ENCODE measurements at regions not wholly inside any gene's neighbourhood (a gene's known extent, or its start where the extent isn't known, plus 50 kb on each side); places are given as distances from the start of the nearest gene placed in this dataset.
"Not testable (repeated sequence)": the region's sequence is repeated elsewhere in the genome, so short reads cannot be mapped to it uniquely, and the experiment has no call there.

- no peak for DNase-seq (ENCODE audit: low spot score)
- no peaks in the 10 kb centered on the region for H3K36me3 Mint-ChIP-seq (ENCODE audit: low read depth)
- H3K27me3 Mint-ChIP-seq (ENCODE audit: low read depth): no peaks in the 10 kb centered on the region
- H3K4me3 Mint-ChIP-seq (ENCODE audit: low read depth): no peak overlapping the region
- no peaks in the 10 kb centered on the region for H3K4me1 Mint-ChIP-seq (ENCODE audit: low read depth)
- peaks cover 47% of the 10 kb centered on the region for H3K9me3 Mint-ChIP-seq
- H3K27ac Mint-ChIP-seq: no peak overlapping the region
- intact Hi-C loops (cut with micrococcal nuclease): loop anchor here (5.0 kb wide), 1 partner anchor 370 kb away; no protein-coding TSS in a partner anchor
Measured at GRCh38 chr6:67802771-67803170, 832.3 kb upstream of the ADGRB3 start.

- DNase-seq (ENCODE audit: low spot score): no peak
- no peak overlapping the region for H3K27ac Mint-ChIP-seq
- intact Hi-C loops (cut with micrococcal nuclease): no loop called here
- H3K36me3 Mint-ChIP-seq (ENCODE audit: low read depth): no peaks in the 10 kb centered on the region
- H3K27me3 Mint-ChIP-seq (ENCODE audit: low read depth): no peaks in the 10 kb centered on the region
- H3K4me1 Mint-ChIP-seq (ENCODE audit: low read depth): no peaks in the 10 kb centered on the region
- no peak overlapping the region for H3K4me3 Mint-ChIP-seq (ENCODE audit: low read depth)
- H3K9me3 Mint-ChIP-seq: peaks cover 18% of the 10 kb centered on the region
Measured at GRCh38 chr6:67792996-67793395, 842.1 kb upstream of the ADGRB3 start.

- H3K9me3 Mint-ChIP-seq: peaks cover 5% of the 10 kb centered on the region
- H3K4me1 Mint-ChIP-seq (ENCODE audit: low read depth): no peaks in the 10 kb centered on the region
- intact Hi-C loops (cut with micrococcal nuclease): no loop called here
- H3K4me3 Mint-ChIP-seq (ENCODE audit: low read depth): no peak overlapping the region
- no peak overlapping the region for H3K27ac Mint-ChIP-seq
- no peak for DNase-seq (ENCODE audit: low spot score)
- H3K36me3 Mint-ChIP-seq (ENCODE audit: low read depth): no peaks in the 10 kb centered on the region
- H3K27me3 Mint-ChIP-seq (ENCODE audit: low read depth): no peaks in the 10 kb centered on the region
Measured at GRCh38 chr6:67790569-67790968, 844.5 kb upstream of the ADGRB3 start.

- intact Hi-C loops (cut with micrococcal nuclease); H3K27ac Mint-ChIP-seq; H3K36me3 Mint-ChIP-seq (ENCODE audit: low read depth); H3K4me3 Mint-ChIP-seq (ENCODE audit: low read depth); H3K4me1 Mint-ChIP-seq (ENCODE audit: low read depth); DNase-seq (ENCODE audit: low spot score); H3K27me3 Mint-ChIP-seq (ENCODE audit: low read depth); H3K9me3 Mint-ChIP-seq: not testable (repeated sequence)
Measured at GRCh38 chr6:67787119-67787518, 848.0 kb upstream of the ADGRB3 start.

GRCh38 chr6:67779876-67780275 lies 855.2 kb upstream of the ADGRB3 start:
- Mint-ChIP-seq H3K36me3 (ENCODE audit: low read depth) (no peaks in the 10 kb centered on the region), H3K4me1 (ENCODE audit: low read depth) (no peaks in the 10 kb centered on the region), H3K27ac (no peak overlapping the region), H3K9me3 (peaks cover 10% of the 10 kb centered on the region), H3K27me3 (ENCODE audit: low read depth) (no peaks in the 10 kb centered on the region), H3K4me3 (ENCODE audit: low read depth) (no peak overlapping the region)
- intact Hi-C loops (cut with micrococcal nuclease): no loop called here
- DNase-seq (ENCODE audit: low spot score): no peak

- Mint-ChIP-seq H3K36me3 (ENCODE audit: low read depth) (no peaks in the 10 kb centered on the region), H3K4me1 (ENCODE audit: low read depth) (no peaks in the 10 kb centered on the region), H3K27ac (no peak overlapping the region), H3K9me3 (peaks cover 9% of the 10 kb centered on the region), H3K4me3 (ENCODE audit: low read depth) (no peak overlapping the region), H3K27me3 (ENCODE audit: low read depth) (no peaks in the 10 kb centered on the region)
- no peak for DNase-seq (ENCODE audit: low spot score)
- intact Hi-C loops (cut with micrococcal nuclease): no loop called here
Measured at GRCh38 chr6:67775333-67775732, 859.7 kb upstream of the ADGRB3 start.

GRCh38 chr6:67768972-67769371 lies 866.1 kb upstream of the ADGRB3 start:
- no peak overlapping the region for H3K27ac Mint-ChIP-seq
- DNase-seq (ENCODE audit: low spot score): no peak
- peaks cover 23% of the 10 kb centered on the region for H3K9me3 Mint-ChIP-seq
- H3K4me1 Mint-ChIP-seq (ENCODE audit: low read depth): no peaks in the 10 kb centered on the region
- no peaks in the 10 kb centered on the region for H3K36me3 Mint-ChIP-seq (ENCODE audit: low read depth)
- intact Hi-C loops (cut with micrococcal nuclease): no loop called here
- no peak overlapping the region for H3K4me3 Mint-ChIP-seq (ENCODE audit: low read depth)
- H3K27me3 Mint-ChIP-seq (ENCODE audit: low read depth): no peaks in the 10 kb centered on the region

GRCh38 chr6:67767046-67767822 lies 867.8 kb upstream of the ADGRB3 start:
- H3K4me1 Mint-ChIP-seq (ENCODE audit: low read depth); H3K27me3 Mint-ChIP-seq (ENCODE audit: low read depth); H3K36me3 Mint-ChIP-seq (ENCODE audit: low read depth); H3K27ac Mint-ChIP-seq; DNase-seq (ENCODE audit: low spot score); intact Hi-C loops (cut with micrococcal nuclease); H3K4me3 Mint-ChIP-seq (ENCODE audit: low read depth): not testable (repeated sequence)
- peaks cover 23% of the 10 kb centered on the region for H3K9me3 Mint-ChIP-seq

- H3K9me3 Mint-ChIP-seq: peaks cover 31% of the 10 kb centered on the region
- no peak for DNase-seq (ENCODE audit: low spot score)
- no peaks in the 10 kb centered on the region for H3K4me1 Mint-ChIP-seq (ENCODE audit: low read depth)
- H3K27ac Mint-ChIP-seq: no peak overlapping the region
- intact Hi-C loops (cut with micrococcal nuclease): no loop called here
- H3K27me3 Mint-ChIP-seq (ENCODE audit: low read depth): no peaks in the 10 kb centered on the region
- no peaks in the 10 kb centered on the region for H3K36me3 Mint-ChIP-seq (ENCODE audit: low read depth)
- H3K4me3 Mint-ChIP-seq (ENCODE audit: low read depth): no peak overlapping the region
Measured at GRCh38 chr6:67766057-67766456, 869.0 kb upstream of the ADGRB3 start.

- intact Hi-C loops (cut with micrococcal nuclease): no loop called here
- Mint-ChIP-seq H3K36me3 (ENCODE audit: low read depth) (no peaks in the 10 kb centered on the region), H3K4me1 (ENCODE audit: low read depth) (no peaks in the 10 kb centered on the region), H3K9me3 (peaks cover 11% of the 10 kb centered on the region), H3K27me3 (ENCODE audit: low read depth) (no peaks in the 10 kb centered on the region), H3K27ac (no peak overlapping the region), H3K4me3 (ENCODE audit: low read depth) (no peak overlapping the region)
- DNase-seq (ENCODE audit: low spot score): no peak
Measured at GRCh38 chr6:67759001-67759400, 876.1 kb upstream of the ADGRB3 start.

- H3K27me3 Mint-ChIP-seq (ENCODE audit: low read depth): no peaks in the 10 kb centered on the region
- H3K27ac Mint-ChIP-seq: no peak overlapping the region
- H3K4me1 Mint-ChIP-seq (ENCODE audit: low read depth): no peaks in the 10 kb centered on the region
- H3K9me3 Mint-ChIP-seq: peaks cover 18% of the 10 kb centered on the region
- intact Hi-C loops (cut with micrococcal nuclease): no loop called here
- no peak overlapping the region for H3K4me3 Mint-ChIP-seq (ENCODE audit: low read depth)
- no peaks in the 10 kb centered on the region for H3K36me3 Mint-ChIP-seq (ENCODE audit: low read depth)
- DNase-seq (ENCODE audit: low spot score): no peak
Measured at GRCh38 chr6:67757465-67758033, 877.5 kb upstream of the ADGRB3 start.

GRCh38 chr6:67748521-67748920 lies 886.6 kb upstream of the ADGRB3 start:
- intact Hi-C loops (cut with micrococcal nuclease): no loop called here
- H3K9me3 Mint-ChIP-seq: peaks cover 26% of the 10 kb centered on the region
- no peaks in the 10 kb centered on the region for H3K4me1 Mint-ChIP-seq (ENCODE audit: low read depth)
- DNase-seq (ENCODE audit: low spot score): no peak
- no peaks in the 10 kb centered on the region for H3K36me3 Mint-ChIP-seq (ENCODE audit: low read depth)
- H3K27ac Mint-ChIP-seq: no peak overlapping the region
- H3K4me3 Mint-ChIP-seq (ENCODE audit: low read depth): no peak overlapping the region
- H3K27me3 Mint-ChIP-seq (ENCODE audit: low read depth): no peaks in the 10 kb centered on the region

GRCh38 chr6:67736816-67737215 lies 898.3 kb upstream of the ADGRB3 start:
- peaks cover 18% of the 10 kb centered on the region for H3K9me3 Mint-ChIP-seq
- DNase-seq (ENCODE audit: low spot score): no peak
- H3K4me3 Mint-ChIP-seq (ENCODE audit: low read depth): no peak overlapping the region
- intact Hi-C loops (cut with micrococcal nuclease): no loop called here
- H3K27me3 Mint-ChIP-seq (ENCODE audit: low read depth): no peaks in the 10 kb centered on the region
- no peaks in the 10 kb centered on the region for H3K4me1 Mint-ChIP-seq (ENCODE audit: low read depth)
- H3K27ac Mint-ChIP-seq: no peak overlapping the region
- H3K36me3 Mint-ChIP-seq (ENCODE audit: low read depth): no peaks in the 10 kb centered on the region
